ENCODE measurements at regions not wholly inside any gene's neighbourhood (a gene's known extent, or its start where the extent isn't known, plus 50 kb on each side); places are given as distances from the start of the nearest gene placed in this dataset.
"Not testable (repeated sequence)": the region's sequence is repeated elsewhere in the genome, so short reads cannot be mapped to it uniquely, and the experiment has no call there.

DNA sequence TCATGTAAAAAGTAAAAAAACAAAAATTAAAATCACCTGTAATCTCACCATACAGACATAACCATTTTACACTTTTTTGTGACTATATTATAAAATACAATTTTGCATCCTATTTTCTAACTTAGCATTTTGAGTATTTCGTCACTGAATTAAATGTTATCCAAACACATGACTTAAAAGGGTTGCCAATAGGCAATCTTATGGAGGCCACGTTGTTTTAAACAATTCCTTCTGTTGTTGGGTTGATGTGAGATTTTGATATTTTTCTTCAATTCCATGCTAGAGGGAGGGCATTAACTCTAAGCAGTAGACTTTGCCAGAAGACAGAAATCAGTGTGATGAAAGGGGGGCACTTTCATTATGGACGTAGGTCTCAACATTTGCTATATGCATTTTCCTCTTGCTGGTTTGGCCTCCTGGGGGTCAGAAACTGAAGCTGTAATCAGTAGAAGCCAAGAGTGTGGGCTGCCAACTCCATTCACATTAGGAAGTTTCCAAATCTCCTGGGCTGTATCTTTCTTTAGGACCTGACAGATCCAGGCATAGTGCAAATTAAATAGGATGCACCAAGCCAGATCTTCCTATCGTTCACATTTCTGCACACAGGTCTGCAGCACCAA, 614.2 kb upstream of the CLINT1 start:
- DNase-seq, result no peak

DNA sequence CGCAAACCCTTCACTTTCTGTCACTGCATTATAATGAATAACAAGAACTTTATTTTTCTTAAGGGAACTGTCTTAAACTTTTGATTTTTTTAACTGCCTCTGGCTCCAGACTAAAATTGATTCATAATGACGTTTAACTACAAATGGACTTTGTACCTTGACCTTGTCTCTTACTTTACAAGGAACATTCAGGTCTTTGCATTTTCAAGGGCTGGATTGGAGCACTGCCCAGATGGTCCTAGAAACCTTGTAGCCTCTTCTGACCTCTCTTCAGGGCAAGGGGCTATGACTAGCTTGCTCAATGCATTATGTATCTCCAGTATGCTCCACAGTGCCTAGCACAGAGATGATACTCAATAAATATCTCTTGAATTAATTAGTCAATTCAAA, 612.6 kb upstream of the CLINT1 start:
- no peak for DNase-seq

DNA sequence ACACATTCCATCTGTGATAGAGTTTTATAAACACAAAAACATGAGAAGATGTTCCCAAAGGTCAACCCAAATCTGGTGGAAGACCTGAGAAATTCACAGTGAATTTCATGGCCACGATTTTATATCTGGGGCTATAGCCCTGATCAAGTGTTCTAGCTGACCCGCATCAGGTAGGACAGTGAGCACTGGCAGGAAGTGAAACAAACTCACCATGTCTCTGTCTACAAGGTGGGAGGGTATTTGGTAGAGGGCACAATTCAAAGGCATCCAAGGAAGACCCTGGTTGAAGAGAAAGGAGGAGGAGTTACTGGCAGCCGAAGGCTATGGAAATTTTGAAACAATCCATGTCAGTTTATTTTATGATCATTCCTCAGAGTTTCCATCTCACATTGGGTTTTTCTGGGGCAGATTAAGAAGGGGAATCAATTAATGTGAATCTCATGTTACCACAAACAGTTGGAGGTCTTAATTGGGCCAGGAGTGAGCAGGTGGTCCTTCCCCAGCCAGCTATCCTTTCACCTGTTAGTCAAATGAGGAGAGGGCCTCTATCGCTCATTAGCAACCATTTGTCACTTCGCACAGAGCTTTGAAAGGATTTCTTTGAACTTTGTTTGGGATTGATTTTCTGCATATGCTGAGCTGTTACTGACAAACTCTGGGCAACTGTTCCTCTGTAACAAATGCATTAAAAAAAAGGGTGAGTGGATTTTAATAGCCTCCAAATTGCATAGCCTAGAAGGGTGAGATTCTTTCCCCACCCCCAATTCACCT, 612.0 kb upstream of the CLINT1 start:
- no peak for DNase-seq

DNA sequence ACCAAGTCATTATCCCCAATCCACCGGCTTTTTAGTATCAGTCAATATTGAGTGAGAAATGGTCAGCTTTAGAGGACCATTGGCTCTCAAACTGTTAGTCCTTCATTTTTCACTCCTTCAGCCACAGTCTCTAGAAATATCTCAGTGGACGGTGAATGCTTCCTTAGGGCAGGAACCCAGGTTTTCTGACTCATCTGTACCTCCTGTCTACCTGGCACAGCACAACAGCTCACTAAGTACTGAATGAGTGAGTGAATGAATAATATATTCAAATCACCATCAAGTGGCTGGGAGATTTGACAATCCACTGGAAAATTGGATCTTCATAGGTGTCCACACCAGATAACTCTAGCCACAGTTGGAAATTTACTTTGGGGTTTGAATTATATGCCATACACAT, 609.5 kb upstream of the CLINT1 start:
- DNase-seq, result no peak

DNA sequence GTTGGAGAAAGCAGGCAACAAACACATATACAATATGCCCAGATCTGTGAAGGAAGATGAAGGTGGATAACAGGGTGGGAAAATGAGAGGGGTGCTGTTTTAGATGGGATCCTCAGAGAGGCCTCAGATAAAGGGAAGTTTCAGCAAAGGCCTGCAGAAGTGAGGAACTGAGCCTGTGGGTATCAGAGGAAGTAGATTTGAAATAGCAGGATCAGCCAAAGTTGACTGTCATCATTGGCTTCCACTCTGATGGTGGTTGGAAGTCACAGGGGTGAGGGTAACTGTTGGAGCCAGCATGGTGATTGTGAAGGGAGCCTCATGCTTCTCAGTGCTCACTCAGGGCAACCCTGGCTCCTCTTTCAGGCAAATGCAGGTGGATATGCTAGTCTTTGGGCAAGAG, 607.2 kb upstream of the CLINT1 start:
- DNase-seq, result peak; percentile 69

DNA sequence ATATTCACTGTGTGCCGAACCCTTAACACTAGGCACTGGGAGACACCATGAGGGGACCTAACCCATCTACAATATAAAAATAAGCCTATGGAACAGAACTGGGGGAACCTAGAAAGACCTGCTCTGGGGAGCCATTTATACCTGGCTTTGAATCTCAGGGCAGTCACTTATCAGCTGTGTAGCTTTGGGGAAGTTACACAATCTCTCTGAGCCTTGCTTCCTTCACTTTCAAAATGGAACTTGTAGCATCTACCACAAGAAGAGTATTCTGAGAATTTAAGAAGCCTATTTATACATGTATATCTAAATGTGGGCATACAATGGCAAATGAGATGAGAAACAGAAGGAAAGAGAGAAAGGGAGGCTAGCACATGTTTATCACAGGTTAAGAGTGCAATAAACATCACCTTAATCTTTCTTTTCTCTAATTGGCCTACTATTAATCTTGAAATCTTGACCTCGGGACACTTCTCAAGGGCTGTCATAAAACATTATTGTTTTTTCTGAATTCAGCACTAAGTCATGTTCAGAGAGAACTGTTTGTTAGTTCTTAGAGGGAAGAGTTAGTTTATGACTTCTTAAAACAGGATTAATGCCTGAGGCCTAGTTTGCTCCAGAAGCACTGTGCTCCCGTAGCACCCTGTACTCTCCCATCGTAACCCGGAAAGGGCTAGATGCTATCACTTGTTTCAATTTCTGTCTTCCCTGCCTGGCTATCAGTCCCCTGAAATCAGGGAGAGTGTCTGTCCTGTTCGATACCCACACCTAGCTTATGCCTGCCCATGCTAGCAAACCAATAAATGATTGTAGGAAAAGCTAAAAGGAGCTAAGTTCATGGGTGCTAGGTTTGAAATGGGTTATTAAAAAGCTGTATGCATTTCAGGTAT, 606.4 kb upstream of the CLINT1 start:
- peak; percentile 42 for DNase-seq

DNA sequence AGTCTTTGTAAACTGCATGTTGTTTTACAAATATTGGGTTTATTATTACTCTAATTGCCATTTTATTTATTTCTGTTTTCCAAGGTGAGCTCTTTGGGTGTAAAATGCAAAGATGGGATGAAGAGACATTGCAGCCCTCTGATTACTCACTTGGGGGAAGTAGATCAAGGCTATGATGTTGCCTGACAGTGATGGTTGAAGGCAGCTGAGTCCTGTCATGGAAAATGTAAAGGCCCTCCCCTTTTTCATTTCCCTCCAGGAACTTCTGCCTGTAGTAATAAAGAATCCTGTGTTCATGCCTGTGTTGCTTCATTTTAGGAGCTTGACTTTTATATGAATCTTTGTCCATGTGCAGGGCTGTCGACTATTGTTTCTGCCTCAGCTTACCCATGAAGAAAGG, 605.4 kb upstream of the CLINT1 start:
- DNase-seq, result peak; percentile 72

DNA sequence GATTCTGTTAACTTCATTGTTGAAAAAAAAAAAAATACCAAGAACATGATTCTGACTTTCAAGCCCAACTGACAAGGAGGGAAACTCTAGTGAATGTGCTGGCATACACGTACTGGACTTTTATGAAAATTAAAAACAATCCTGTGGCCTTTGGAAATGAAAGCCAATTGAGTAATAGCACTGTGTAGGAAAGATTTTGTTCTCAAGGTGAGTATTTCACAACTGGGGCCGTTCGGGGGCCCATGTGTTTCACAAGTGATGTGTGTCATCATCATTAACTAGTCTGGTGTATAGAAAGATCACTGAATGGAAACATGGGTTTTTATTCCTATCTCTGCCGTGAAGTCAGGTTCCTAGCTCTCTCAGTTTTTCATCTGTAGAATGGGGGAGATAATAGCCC, 605.0 kb upstream of the CLINT1 start:
- DNase-seq, result peak; percentile 48

DNA sequence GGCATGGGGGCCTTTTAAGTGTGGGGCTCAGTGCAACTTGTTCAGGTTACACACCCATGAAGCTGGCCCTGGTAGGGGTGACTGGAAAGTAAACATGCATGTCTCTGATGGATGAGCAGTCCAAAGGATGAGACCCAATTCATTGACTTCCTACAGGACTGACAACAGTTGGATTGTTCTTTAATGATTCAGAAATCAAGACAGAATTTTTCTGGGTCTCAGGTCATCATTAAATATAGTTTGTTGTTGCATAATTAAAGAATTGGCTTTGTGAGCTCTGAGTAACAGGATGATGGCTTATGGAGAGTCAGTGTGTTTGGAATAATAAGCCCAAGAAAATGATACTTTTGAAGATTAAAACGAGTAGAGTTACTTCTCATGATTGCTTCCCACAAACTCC, 604.2 kb upstream of the CLINT1 start:
- DNase-seq, result no peak

DNA sequence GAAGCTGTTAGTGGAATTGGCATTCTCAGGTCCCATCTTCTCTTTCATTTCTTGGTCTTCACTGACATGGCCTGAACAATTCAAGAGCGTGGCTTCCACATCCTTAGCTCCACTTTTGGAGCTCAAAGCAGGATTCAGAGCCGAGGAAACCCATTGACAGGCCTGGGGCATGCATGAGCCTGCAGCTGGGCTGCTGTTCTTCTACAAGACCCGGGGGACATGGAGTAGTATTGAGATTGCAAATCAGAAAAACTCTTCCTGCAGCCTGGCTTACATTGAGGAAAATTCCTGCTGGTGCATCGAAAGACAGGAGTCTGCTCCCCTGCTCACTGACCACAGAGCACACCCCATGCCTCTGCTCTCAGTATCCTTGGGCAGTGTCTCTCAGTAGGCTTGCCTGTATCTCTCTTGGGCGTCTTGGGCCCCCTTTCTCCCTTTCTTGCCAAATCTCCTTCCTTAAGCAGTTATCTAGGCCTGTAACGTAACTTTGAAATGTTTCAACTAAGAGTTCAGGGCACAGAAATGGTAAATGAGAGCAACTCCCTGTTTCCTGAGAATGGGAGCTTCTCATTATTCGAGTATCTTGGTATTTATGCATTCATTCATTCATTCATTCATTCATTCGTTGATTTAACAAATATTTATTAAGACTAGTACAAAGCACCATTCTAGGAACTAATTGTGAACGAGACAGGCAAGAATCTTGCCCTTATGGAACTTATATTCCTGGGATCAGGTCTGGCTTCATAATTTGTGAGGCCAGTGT, 603.6 kb upstream of the CLINT1 start:
- DNase-seq, result no peak

DNA sequence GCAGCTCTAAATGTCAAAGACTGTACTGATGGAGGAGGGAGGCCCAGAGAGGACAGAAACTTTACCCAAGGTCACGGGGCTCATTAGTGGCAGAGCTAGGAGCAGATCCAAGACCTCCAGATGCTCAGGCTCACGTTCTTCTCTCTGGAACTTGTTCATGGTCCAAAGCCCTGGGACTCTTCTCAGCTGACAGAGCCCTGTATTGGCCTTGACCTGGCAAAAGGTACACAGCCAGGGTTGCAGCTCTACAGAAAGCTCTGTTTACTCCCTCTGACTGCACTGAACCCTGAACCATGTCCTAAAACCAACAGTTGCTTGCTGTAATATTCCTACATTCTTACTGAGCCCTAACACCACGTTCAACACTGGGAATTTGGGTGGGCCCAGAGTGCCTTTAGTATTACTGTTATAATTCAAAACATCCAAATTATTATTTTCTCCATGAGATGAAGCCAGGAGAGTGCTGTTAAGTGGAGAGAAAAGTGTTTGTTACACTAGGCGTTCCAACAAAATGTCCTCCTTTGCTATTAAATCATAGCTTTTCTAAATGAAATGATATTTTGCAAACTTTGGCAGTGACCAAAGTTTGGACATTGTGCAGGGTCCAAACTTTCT, 602.4 kb upstream of the CLINT1 start:
- DNase-seq, result no peak

DNA sequence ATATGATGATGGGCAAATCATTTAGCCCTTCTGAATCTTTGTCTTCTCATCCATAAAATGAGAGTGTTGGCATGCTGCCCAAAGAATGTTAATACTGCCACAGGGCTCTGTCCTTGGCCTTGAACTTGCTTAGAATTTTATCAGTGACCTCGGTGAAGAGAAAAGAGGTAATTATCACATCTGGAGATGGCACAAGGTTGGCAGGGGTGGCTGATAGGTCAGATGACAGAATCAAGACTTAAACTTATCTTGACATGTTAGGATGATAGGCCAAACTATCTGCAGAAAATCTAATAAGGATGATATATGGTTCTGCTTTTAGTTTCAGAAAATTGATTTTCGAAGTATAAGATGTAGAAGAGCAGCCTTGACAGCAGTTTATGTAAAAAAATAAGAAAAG, 599.1 kb upstream of the CLINT1 start:
- no peak for DNase-seq

DNA sequence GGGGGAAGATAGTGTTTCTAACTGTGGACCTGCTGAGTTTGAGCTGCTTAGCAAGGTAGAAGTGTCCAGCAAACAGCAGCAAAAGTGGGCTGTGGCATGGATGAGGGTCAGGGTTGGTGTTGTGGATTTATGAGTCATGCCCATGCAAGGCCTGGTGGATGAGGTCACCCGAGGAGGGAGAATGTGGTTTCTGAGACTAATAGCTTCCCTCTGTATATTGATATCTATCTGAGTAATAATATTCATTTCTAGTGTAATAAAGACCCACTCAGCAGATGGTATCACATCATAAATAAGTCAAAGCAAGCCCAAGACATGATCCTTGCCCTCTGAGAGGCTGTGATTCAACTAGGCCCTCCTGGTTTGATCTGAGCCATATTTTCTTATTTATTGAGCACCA, 597.8 kb upstream of the CLINT1 start:
- peak; percentile 77 for DNase-seq

DNA sequence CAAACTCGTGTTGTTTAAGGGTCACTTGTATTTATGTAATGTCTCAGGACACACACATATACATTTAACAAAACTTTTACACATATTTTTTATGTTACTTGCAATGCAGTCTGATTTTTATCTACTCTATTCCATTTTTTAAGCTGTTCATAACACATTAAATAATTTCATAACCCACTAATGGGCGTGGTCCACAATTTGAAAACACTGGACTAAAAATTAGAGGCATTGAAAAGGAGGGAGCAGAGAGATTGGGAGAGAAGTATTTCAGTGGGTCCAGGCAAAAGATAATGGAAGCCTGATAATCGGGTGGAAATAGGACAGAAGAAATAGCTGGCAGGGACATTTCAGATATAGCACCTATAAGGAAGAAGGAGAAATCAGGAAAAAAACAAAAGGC, 597.3 kb upstream of the CLINT1 start:
- DNase-seq, result no peak

DNA sequence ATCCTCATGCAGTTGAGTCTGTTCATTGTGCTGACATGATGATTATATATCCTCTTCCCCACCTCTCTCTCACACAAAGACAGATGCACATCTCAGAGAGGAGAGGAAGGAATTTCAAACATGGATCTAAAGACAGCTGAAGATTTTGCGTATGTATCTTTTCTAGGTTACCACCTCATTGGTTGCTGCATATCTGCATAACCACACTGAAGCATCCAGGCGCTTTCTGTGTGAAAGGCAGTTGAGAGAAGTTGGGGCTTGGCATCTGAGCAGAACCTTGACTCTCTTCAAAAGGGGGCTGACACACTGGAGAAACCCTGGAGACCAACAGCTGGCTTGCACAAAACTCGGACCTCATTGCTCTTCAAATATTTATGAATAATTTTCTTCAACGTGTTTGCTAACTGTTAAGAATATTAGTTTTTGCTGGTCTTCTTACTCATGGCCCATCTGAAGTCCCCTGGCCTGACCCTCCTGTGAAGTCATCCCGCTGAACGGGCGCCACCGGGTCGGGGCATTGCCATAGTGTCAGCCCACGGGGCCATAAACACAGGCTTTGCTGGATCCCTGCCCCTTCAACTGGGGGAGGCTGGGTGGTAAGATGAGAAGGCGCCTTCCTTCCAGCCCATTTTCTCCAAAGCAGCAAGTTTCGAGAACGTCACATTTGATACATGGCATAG, 593.2 kb upstream of the CLINT1 start:
- no peak for DNase-seq

DNA sequence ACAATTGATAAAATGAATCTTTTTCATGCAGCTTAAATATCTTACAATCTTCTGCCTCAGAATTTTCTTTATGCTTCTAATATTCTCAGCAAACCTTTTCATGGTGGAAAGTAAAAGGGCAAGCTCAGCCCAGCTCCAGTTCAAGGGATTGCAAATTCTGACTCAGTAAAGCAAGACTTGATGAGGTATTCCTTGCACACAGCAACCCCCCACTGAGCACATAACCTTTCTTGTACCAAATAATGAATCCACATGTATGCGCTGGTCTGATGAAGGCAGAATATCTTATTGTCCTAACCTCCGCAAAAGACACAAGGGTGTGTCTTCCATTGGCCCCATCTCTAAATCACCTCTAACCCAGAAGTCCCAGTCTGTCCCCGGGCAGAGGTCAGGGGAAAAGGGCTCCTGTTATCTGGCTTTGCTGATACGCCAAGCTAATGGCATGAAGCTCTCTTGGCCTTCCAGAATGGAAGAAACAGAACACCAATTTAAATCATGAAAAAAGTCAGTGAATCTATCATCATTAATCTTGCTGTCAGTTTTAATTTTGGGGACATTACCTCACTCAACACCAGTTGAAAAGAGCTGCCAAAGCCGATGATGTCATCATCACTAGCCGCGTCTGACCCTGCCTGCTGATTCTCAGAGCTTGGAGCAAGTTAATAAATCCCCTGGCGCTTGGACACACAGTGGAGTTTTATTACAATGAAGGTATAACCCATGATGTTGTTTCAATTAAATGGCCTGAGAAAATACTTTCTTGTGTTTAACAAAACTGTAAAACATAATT, 592.5 kb upstream of the CLINT1 start:
- DNase-seq, result no peak

DNA sequence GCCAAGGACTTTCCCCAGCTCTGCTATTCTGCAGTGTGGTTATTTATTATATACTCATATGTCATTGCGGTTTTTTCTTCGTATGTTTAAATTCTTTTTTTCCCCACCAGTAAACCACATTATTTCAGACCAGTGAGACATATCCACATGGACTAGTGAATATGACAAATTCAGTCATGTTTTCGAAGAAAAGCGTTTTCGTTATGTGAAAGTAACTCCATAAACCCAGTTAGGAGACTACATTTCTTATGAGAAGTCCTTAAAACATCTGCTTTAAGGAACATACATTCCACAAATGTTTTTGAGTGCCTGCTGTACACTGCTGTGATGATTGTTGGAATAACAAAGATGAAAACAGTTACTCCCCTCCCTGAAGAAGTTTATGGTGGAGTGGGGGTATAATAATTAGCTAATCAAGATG, 591.8 kb upstream of the CLINT1 start:
- no peak for DNase-seq

DNA sequence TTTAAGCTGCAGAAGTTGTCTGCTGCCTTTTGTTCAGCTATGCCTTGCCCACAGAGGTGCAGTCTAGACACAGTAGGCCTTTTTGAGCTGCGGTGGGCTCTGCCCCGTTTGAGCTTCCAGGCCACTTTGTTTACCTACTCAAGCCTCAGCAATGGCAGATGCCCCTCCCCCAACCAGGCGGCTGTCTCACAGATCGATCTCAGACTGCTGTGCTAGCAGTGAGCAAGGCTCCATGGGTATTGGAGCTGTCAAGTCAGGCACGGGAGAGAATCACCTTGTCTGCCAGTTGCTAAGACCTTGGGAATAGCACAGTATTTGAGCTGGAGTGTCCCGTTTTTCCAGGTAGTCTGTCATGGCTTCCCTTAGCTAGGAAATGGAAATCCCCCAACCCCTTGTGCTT, 587.8 kb upstream of the CLINT1 start:
- not testable (repeated sequence) for DNase-seq

DNA sequence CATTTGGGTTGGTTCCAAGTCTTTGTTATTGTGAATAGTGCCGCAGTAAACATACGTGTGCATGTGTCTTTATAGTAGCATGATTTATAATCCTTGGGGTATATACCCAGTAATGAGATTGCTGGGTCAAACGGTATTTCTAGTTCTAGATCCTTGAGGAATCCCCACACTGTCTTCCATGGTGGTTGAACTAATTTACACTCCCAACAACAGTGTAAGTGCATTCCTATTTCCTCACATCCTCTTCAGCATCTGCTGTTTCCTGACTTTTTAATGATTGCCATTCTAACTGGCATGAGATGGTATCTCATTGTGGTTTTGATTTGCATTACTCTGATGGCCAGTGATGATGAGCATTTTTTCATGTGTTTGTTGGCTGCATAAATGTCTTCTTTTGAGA, 580.3 kb upstream of the CLINT1 start:
- not testable (repeated sequence) for DNase-seq

DNA sequence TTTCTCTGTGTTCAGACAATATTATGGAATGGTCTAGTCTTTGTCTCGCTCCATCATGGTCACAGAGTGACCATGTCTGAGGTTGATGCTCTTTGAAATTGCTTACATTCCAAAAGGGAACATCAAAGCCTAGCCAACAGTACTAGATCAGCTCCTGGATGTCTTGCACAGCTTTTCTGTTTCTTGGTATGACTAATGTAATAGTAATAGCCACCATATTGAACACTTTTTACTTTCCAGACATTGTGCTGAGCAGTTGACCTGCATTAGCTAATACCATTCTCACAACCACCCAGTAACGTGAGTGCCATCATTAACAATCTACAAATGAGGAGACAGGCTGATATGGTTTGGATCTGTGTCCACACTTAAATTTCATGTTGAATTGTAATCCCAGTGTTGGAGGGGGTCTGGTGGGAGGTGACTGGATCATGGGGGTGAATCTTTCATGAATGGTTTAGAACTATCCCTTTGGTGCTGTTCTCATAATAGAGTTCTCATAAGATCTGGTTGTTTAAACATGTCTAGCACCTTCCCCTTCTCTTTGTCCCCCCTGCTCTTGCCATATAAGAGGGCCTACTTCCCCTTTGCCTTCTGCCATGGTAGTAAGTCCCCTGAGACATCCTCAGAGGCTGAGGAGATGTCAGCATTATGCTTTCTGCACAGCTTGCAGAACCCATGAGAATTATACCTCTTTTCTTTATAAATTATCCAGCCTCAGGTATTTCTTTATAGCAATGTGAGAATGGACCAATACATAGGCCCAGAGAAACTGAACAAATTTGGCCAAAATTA, 577.5 kb upstream of the CLINT1 start:
- no peak for DNase-seq

Measured in suppressor macrophage treated with lipopolysaccharide for 4 hours (primary cell).